Parathyroid adenoma (tissue), 2 donors: ENCODE measurements at regions not wholly inside any gene's neighbourhood (a gene's known extent, or its start where the extent isn't known, plus 50 kb on each side); places are given as distances from the start of the nearest gene placed in this dataset.

Experiments
- H2AFZ ChIP-seq: fragments of 300-600 bp; sonication (generic); one replicate; pipeline ENCODE4 v1.7.0; 2017; ENCODE audit warnings: antibody characterized with exemption, mild to moderate bottlenecking
- H3K27ac ChIP-seq: fragments of 300-600 bp; sonication (generic); one replicate; pipeline ENCODE4 v1.7.0; 2017
- H3K27me3 ChIP-seq: fragments of 300-600 bp; sonication (generic); one replicate; pipeline ENCODE4 v1.7.0; 2017; ENCODE audit warnings: low read length; ENCODE audit not compliant: control insufficient read depth, insufficient read depth
- H3K36me3 ChIP-seq: fragments of 300-600 bp; sonication (generic); one replicate; pipeline ENCODE4 v1.7.0; 2017; ENCODE audit warnings: low read length; ENCODE audit not compliant: control insufficient read depth, insufficient read depth
- H3K4me1 ChIP-seq: fragments of 300-600 bp; sonication (generic); one replicate; pipeline ENCODE4 v1.7.0; 2017; ENCODE audit warnings: control low read depth
- H3K4me2 ChIP-seq: fragments of 300-600 bp; sonication (generic); one replicate; pipeline ENCODE4 v1.7.0; 2017; ENCODE audit warnings: low read length
- H3K4me3 ChIP-seq: fragments of 300-600 bp; sonication (generic); one replicate; pipeline ENCODE4 v1.7.0; 2017; ENCODE audit warnings: low read depth, low read length
- H3K79me2 ChIP-seq: fragments of 300-600 bp; sonication (generic); one replicate; pipeline ENCODE4 v1.7.0; 2017; ENCODE audit warnings: control low read depth
- H3K9ac ChIP-seq: fragments of 300-600 bp; sonication (generic); one replicate; pipeline ENCODE4 v1.7.0; 2017; ENCODE audit warnings: mild to moderate bottlenecking
- H3K9me3 ChIP-seq: fragments of 300-600 bp; sonication (generic); one replicate; pipeline ENCODE4 v1.7.0; 2017; ENCODE audit warnings: low read length; ENCODE audit not compliant: control insufficient read depth
- CTCF ChIP-seq: fragments of 300-600 bp; sonication (generic); IDR thresholded peaks from one replicate; pipeline ENCODE4 v1.7.0; 2017; ENCODE audit warnings: antibody characterized with exemption, mild to moderate bottlenecking
- donor health status: primary hyperparathyroidism.

GRCh38 chr6:93017626-93018025 is 401.7 kb downstream of the EPHA7 start:
- Histone ChIP-seq H3K4me2 (no peak overlapping the region), H3K79me2 (no peaks in the 10 kb centered on the region), H3K4me3 (no peak overlapping the region), H2AFZ (peak overlapping the region; percentile 24), H3K4me1 (peaks cover 17% of the 10 kb centered on the region), H3K9me3 (no peaks in the 10 kb centered on the region), H3K27ac (no peak overlapping the region), H3K9ac (no peak overlapping the region), H3K36me3 (no peaks in the 10 kb centered on the region), H3K27me3 (no peaks in the 10 kb centered on the region)
- TF ChIP-seq CTCF, result no peak

- H2AFZ ChIP-seq, result peak overlapping the region; percentile 24
- H3K27me3 ChIP-seq, result no peaks in the 10 kb centered on the region
- peaks cover 16% of the 10 kb centered on the region for H3K4me1 ChIP-seq
- H3K9ac ChIP-seq, result no peak overlapping the region
- H3K36me3 ChIP-seq, result no peaks in the 10 kb centered on the region
- peak; percentile 32 for TF ChIP-seq CTCF
- H3K4me2 ChIP-seq, result no peak overlapping the region
- no peaks in the 10 kb centered on the region for H3K9me3 ChIP-seq
- no peak overlapping the region for H3K27ac ChIP-seq
- no peaks in the 10 kb centered on the region for H3K79me2 ChIP-seq
- no peak overlapping the region for H3K4me3 ChIP-seq
Measured at GRCh38 chr6:93017213-93017612, 402.1 kb downstream of the EPHA7 start.

DNA sequence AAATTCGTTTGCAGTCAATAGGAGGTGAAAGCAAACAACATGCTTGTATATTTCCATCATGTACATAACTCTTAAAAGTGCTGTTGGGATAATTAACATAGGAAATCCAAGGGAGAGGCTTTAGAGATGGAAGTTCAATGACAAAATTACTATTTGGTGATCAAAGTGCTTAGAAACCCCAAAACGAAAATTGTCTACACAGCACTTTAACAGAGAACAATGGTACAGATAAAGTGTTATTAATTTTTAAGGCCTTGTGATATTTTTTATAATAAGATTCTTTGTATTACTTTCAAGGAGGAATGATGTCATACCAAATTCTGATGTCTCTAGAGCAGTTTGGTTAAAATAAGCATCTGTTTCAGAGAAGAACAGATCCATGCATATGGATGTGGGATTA is 406.3 kb downstream of the EPHA7 start:
- no peak for TF ChIP-seq CTCF
- no peak overlapping the region for H3K27ac ChIP-seq
- H3K9ac ChIP-seq, result no peak overlapping the region
- no peak overlapping the region for H3K4me2 ChIP-seq
- H2AFZ ChIP-seq, result peak overlapping the region; percentile 48
- H3K4me3 ChIP-seq, result no peak overlapping the region
- H3K79me2 ChIP-seq, result no peaks in the 10 kb centered on the region
- no peaks in the 10 kb centered on the region for H3K27me3 ChIP-seq
- no peaks in the 10 kb centered on the region for H3K36me3 ChIP-seq
- peaks cover 10% of the 10 kb centered on the region for H3K4me1 ChIP-seq
- H3K9me3 ChIP-seq, result no peaks in the 10 kb centered on the region

GRCh38 chr6:93008375-93008774 is 411.0 kb downstream of the EPHA7 start:
- Histone ChIP-seq H3K27ac (no peak overlapping the region), H3K36me3 (no peaks in the 10 kb centered on the region), H3K9ac (no peak overlapping the region), H3K9me3 (no peaks in the 10 kb centered on the region), H3K4me3 (no peak overlapping the region), H3K27me3 (no peaks in the 10 kb centered on the region), H2AFZ (no peak overlapping the region), H3K4me2 (no peak overlapping the region), H3K79me2 (no peaks in the 10 kb centered on the region), H3K4me1 (peaks cover 7% of the 10 kb centered on the region)
- TF ChIP-seq CTCF, result no peak

GRCh38 chr6:92989656-92990055 is 429.7 kb downstream of the EPHA7 start:
- H3K27me3 ChIP-seq, result no peaks in the 10 kb centered on the region
- no peak overlapping the region for H3K27ac ChIP-seq
- H3K36me3 ChIP-seq, result no peaks in the 10 kb centered on the region
- H3K79me2 ChIP-seq, result no peaks in the 10 kb centered on the region
- no peaks in the 10 kb centered on the region for H3K9me3 ChIP-seq
- no peaks in the 10 kb centered on the region for H3K4me1 ChIP-seq
- no peak overlapping the region for H3K4me2 ChIP-seq
- no peak overlapping the region for H2AFZ ChIP-seq
- no peak for TF ChIP-seq CTCF
- H3K9ac ChIP-seq, result no peak overlapping the region
- H3K4me3 ChIP-seq, result no peak overlapping the region
